GM19372 (cell line): ENCODE measurements at regions not wholly inside any gene's neighbourhood (a gene's known extent, or its start where the extent isn't known, plus 50 kb on each side); places are given as distances from the start of the nearest gene placed in this dataset.
"Not testable (repeated sequence)": the region's sequence is repeated elsewhere in the genome, so short reads cannot be mapped to it uniquely, and the experiment has no call there.

Source experiments
- ATAC-seq: cut with Tn5 transposase; IDR thresholded peaks from one replicate; pipeline ENCODE4 v1.9.1; 2021; ENCODE audit warnings: mild to moderate bottlenecking, low read depth, moderate library complexity; ENCODE audit not compliant: unreplicated experiment

DNA sequence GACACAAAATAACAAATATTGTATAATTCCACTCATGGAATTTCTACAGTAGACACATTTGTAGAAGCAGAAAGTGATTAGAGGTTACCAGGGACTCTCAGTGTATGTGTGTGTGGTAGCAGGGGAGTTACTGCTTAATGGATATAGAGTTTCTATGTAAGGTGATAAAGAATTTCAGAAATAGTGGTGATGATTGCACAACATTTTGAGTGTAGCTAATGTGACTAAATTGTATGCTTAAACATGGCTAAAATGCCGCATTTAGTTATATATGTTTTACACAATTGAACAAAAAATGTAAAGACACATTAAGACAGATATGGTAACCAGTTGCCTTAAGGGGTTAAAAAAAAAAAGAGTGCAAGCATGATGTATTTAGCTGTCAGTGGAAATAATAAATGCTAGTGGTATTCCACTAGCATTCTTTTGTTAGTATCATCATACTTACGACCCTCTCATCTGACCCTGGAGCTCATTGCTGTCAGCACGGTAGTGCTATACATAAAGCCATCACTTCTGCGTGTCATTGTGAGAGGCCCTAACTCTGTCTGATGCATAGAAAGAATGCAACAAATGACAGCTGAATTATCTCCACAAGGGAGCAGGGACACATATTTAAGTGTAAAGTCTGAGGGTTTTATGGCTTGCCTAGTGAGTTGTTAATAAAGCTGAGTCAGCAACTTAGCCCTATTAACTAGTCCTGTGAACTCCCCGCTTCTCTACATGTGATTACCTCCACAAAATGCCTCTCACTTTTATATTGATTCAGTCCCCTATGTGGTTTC lies 134.1 kb upstream of the RXFP2 start:
- ATAC-seq = no peak

- ATAC-seq = not testable (repeated sequence)
Observed at GRCh38 chr13:31607531-31607930, 131.8 kb upstream of the RXFP2 start.

DNA sequence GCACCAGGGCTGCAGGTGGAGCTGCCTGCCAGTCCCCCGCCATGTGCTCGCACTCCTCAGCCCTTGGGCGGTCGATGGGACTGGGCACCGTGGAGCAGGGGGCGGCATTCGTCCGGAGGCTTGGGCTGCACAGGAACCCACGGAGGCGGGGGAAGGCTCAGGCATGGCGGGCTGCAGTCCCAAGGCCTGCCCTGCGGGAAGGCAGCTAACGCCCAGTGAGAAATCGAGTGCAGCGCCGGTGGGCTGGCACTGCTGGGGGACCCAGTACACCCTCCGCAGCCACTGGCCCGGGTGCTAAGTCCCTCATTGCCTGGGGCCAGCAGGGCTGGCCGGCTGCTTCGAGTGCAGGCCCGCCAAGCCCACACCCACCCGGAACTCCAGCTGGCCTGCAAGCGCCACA lies 130.5 kb upstream of the RXFP2 start:
- ATAC-seq = not testable (repeated sequence)

DNA sequence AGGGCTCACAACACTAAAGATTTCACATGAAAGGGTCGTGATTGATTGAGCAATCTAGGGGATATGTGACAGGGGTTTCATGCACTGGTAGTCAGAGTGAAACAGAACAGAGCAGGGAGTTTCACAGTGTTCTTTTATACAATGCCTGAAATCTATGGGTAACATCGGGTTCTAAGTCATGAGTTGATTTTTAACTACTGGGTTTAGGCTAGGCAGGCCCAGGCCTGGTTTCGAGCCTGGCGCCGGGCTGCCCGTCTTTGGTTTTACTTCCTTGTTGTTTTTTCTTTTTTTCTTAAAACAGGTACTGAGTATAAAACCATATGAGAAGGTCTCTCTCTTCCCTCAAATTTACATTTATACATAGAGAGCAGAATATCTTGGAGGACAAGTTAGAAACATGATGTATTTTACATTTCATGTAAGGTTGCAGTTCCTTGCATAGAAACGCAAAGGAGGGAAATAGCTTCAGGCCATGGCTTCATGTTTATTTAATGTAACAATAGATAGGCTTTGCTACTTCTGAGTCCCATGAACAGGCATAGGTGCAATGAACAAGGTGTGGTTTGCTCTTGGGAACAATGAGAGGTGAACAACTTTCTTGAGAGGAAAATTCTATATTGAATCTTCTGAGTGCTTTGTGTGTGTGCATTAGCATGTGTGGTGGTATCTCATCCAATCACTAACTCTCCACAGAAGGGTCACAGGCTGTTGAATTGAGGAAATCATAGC lies 128.9 kb upstream of the RXFP2 start:
- ATAC-seq = no peak

DNA sequence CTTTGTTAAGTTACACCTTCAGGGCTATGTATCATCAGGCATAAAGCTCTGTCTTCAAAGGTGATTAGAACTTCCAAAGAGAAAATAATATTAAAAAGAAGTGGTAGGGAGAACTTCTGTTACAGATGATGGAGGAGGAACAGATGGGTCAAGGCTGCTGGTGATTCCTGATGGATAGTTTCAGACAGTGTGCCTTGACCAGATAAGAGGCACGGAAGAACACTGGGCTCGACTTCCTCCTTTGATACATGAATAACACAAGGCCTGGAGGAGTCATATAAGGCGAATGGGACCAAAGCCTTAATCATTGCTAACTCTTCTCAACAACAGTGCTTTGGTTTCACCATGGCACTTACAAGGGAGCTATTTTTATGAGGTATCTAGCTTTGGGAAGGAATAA lies 128.1 kb upstream of the RXFP2 start:
- ATAC-seq = no peak

DNA sequence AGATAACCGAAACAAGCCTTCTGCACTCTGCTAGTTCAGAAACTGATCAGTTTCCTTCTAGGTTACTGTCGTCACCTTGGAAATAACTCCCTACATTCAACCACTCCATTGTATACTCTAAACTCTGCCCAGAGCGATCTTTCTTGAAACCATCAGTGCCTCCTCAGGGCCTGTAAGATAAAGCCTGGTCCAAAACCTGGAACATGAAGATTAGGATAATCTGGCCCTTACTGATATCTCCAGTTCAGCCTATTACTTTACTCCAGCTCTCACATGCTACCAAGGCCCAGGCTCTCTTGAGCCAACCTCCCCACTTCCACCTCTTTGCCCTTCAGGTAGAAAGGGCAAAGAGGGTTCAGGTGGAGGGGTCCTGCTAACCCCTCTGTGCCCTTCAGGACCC lies 125.3 kb upstream of the RXFP2 start:
- ATAC-seq = no peak

DNA sequence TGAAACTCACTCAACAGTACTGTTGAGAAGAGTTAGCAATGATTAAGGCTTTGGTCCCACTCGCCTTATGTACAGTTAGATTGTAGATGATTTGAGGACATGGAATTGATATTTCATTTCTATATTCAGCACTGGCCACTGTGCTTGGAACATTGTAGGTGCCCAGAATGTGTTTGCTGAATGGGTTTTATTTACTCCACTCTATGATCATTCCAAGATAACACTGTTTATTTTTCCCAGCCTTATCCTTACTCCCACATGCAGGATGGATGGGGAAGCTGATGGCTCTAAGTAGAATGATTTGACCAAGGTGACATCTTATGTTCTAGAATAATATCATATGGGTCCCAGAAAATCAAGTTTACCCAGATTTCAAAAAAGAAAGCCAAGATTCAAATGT lies 124.6 kb upstream of the RXFP2 start:
- no peak for ATAC-seq

GRCh38 chr13:31625115-31625514 lies 114.2 kb upstream of the RXFP2 start:
- ATAC-seq = no peak

DNA sequence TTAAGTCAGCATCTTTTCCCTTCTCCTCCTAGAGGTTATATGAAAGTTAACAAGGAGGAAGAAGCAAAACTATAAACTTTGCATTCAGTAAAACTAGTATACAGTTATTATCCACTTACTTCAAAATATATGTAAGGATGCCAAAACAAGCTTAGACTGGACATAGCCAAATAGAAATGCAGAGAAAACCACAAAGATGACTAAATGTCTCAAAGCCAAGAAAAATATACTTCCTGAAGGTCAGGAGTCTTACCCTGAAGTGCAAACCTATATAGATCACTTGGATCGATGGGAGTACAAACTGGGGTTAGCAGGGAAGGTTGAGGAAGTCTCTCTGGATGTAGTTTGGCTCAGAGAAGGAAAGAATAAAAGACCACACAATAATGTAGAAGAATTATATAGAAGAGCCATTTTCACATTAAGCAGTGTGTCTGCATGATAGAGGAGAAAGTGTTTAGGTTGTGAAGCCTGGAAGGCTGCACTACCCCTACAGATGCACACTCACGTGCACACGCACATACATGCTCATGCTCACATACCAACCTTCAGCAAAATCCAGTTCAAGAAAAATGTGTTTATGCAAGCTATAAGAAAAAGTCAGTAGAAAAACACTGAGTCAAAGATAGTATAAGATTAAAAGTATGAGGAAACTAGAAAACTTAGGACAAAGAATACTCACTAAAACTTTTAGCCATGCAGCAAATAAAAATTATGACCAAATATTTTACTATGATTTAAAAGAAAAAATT lies 112.1 kb upstream of the RXFP2 start:
- no peak for ATAC-seq

GRCh38 chr13:31629085-31629780 lies 110.1 kb upstream of the RXFP2 start:
- ATAC-seq = no peak

GRCh38 chr13:31631071-31631470 lies 108.3 kb upstream of the RXFP2 start:
- no peak for ATAC-seq

GRCh38 chr13:31631746-31632145 lies 107.6 kb upstream of the RXFP2 start:
- no peak for ATAC-seq

- no peak for ATAC-seq
Observed at GRCh38 chr13:31638577-31638976, 100.7 kb upstream of the RXFP2 start.

DNA sequence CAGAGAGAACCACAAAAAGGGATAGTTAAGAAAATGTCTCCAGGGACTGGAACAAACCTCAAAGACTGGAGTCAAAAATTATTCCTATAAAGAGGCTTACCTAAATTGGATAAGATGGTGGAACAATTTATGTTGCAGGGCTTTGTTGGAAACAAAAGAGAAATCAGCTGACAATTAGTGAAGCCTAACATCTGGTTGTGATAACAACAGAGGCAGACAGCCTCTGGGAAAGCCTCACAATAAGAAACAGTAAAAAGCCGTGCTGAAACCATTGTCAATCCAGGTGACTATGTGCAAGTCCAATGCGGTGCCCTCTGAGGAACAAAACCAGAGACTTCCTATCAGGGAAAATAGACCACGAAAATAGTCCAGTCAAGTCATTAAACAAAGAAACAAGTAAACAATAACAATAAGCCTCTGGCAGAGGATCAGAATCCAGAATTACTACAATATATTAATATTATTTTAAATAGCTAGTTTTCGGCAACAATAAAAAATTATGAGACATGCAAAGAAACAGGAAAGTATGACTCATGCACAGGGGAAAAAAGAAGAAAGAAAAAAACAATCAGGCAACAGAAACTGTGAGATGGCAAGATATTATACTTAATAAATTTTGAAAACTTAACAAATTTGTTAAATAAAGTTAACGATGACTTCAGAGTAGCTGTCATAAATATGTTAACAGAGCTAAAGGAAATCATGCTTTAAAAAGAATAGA lies 99.7 kb upstream of the RXFP2 start:
- no peak for ATAC-seq

DNA sequence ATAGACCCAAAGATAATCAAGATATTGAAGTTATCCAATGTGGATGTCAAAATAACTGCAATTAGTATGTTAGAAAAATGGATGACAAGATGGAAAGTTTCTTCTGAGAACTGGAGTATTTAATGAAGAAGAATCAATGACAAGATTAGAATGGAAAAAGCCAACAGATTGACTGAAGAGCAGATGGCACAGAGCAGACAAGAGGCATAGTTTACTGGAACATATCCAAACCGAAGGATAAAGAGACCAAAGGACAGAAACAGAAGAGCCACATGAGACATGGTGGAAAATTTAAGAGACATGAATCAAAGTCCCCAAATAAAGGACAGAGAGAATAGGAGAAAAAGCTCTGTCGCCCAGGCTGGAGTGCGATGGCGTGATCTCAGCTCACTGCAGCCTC lies 89.6 kb upstream of the RXFP2 start:
- ATAC-seq = no peak

DNA sequence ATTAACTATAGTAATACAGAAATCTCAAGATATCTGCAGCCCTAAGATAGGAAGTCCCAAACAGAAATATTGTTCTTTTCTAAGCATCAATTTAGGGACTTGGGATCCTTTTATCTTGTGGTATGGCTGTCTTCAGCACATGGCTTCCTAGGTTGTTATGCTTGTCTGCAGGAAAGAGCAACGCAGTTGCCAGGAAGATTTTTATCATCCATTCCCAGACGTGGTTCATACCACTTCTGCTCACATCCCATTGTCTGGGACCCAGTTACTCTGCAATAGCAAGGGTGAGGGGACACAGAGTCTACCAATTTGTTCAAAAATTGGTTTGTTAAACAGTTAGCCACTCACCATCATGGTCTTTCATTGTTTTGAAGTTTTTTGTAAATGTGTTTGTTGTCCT lies 85.6 kb upstream of the RXFP2 start:
- no peak for ATAC-seq

DNA sequence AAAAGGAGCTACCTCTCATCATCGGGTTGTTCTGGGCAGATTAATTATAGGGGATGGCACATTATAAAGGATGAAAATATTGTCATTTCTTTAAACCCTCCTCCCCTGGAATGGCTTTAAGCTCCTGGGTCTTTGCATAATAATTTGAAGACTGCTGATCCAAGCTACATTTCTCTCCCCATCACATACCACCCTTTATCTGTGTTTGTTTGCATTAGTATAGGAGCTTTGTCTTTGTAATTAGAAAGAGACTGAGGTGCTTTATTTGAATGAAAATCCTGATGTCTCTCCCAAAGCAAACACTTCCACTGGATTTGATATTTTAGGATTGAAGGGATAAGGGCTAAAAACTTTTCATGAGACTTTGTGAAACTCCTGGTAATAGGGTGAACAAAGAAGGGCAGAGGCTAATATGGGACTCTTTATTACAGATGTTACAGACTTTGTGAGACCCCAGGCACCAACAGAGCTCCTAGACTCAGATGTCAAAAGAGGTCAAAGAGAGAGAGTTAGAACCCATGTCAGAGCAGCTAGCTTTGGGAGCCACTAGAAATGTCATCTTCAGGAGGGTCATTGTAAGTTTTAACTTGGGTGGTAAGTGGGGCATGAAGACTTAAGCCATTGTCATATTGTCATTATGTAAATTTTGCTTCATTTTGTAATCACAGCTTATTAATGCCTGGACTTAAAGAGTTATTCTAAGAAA lies 75.3 kb upstream of the RXFP2 start:
- ATAC-seq = no peak

DNA sequence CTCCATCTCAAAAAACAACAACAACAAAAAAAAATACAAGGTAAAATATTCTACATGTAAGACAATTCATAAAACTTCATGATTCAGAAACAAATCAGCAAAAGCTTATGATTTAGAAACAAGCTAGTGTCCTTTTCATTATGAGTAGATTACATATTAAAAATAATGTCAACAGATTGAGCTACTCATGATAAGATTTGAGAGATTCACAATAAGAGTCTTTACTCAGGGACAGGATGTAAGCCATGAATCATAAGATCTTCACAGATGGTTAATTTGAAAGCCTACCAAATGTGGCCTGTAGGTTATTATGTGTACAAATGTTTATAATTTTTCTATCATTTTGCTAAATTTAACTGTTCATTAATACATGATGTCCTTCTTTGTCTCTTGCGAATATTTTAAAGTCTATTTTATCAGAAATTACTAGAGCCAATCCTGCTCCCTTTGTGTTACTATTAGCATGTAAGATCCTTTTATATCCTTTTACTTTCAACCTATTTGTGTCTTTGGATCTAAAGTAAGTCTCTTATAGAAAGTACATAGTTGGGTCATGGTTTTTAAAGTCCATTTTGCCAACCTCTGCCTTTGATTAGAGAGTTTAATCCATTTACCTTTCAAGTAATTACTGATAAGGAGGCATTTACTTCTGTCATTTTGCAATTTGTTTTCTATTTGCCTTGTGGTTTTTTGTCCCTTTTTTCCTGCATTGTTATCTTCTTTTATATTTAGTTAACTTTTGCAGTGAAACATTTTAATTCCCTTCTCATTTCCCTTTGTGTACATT lies 68.3 kb upstream of the RXFP2 start:
- no peak for ATAC-seq

DNA sequence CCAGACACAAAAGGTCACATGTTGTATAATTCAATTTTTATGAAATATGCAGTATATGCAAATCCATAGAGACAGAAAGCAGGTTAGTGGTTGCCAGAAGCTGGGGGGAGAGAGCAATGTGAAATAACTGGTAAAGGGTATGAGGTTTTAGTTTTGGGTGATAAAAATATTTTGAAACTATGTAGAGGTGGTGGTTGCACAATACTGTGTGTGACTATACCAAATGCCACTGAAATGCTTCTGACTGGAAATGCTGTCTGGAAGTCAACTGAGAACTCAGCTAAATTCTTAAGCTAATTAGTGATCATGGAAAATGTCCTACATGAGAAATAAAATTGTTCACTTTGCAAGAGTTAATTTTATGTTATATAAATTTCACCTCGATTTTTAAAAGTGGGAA lies 65.3 kb upstream of the RXFP2 start:
- no peak for ATAC-seq
